HFFc6 (cell line): ENCODE measurements at regions not wholly inside any gene's neighbourhood (a gene's known extent, or its start where the extent isn't known, plus 50 kb on each side); places are given as distances from the start of the nearest gene placed in this dataset.

ENCODE experiments used
- DNase-seq: peaks from one replicate; pipeline ENCODE4 v3.0.0-alpha.2; 2018
- H3K27ac Mint-ChIP-seq: 2 replicates; pipeline ENCODE4 v1.8.0; 2020; ENCODE audit warnings: mild to moderate bottlenecking, mixed read lengths
- H3K27me3 Mint-ChIP-seq: 2 replicates; pipeline ENCODE4 v1.8.0; 2021; ENCODE audit warnings: mild to moderate bottlenecking, moderate library complexity, mixed read lengths; ENCODE audit not compliant: insufficient read depth
- H3K36me3 Mint-ChIP-seq: 2 replicates; pipeline ENCODE4 v1.8.0; 2021; ENCODE audit warnings: low read depth, mixed read lengths
- H3K4me1 Mint-ChIP-seq: 2 replicates; pipeline ENCODE4 v1.8.0; 2020; ENCODE audit warnings: low read depth, mixed read lengths
- H3K4me3 Mint-ChIP-seq: 2 replicates; pipeline ENCODE4 v1.8.0; 2020; ENCODE audit warnings: mild to moderate bottlenecking, moderate library complexity, mixed read lengths
- H3K9me3 Mint-ChIP-seq: 2 replicates; pipeline ENCODE4 v1.8.0; 2020; ENCODE audit warnings: mild to moderate bottlenecking, mixed read lengths
- TF ChIP-seq, protein P1 (sequence below): fragments of 200-600 bp; sonication (generic); IDR thresholded peaks from 2 replicates; pipeline ENCODE4 v1.5.0; 2021; ENCODE audit warnings: antibody characterized with exemption, mild to moderate bottlenecking

GRCh38 chr3:64342940-64343688 lies 117.8 kb upstream of the PRICKLE2 start:
- H3K4me1 Mint-ChIP-seq, result peaks cover 75% of the 10 kb centered on the region
- peak; percentile 90 for DNase-seq
- H3K4me3 Mint-ChIP-seq, result peak overlapping the region; percentile 64; the same call in 1 of the 2 replicates
- TF ChIP-seq, protein P1, sequence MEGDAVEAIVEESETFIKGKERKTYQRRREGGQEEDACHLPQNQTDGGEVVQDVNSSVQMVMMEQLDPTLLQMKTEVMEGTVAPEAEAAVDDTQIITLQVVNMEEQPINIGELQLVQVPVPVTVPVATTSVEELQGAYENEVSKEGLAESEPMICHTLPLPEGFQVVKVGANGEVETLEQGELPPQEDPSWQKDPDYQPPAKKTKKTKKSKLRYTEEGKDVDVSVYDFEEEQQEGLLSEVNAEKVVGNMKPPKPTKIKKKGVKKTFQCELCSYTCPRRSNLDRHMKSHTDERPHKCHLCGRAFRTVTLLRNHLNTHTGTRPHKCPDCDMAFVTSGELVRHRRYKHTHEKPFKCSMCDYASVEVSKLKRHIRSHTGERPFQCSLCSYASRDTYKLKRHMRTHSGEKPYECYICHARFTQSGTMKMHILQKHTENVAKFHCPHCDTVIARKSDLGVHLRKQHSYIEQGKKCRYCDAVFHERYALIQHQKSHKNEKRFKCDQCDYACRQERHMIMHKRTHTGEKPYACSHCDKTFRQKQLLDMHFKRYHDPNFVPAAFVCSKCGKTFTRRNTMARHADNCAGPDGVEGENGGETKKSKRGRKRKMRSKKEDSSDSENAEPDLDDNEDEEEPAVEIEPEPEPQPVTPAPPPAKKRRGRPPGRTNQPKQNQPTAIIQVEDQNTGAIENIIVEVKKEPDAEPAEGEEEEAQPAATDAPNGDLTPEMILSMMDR, result no peak
- H3K27ac Mint-ChIP-seq, result peak overlapping the region; percentile 99
- H3K9me3 Mint-ChIP-seq, result no peaks in the 10 kb centered on the region
- no peaks in the 10 kb centered on the region; the same call in 1 of the 2 replicates for H3K27me3 Mint-ChIP-seq
- H3K36me3 Mint-ChIP-seq, result no peaks in the 10 kb centered on the region

- peak overlapping the region; percentile 79 for H3K4me3 Mint-ChIP-seq
- H3K27ac Mint-ChIP-seq, result peak overlapping the region; percentile 99
- H3K4me1 Mint-ChIP-seq, result peaks cover 70% of the 10 kb centered on the region
- no peaks in the 10 kb centered on the region; the same call in 1 of the 2 replicates for H3K27me3 Mint-ChIP-seq
- DNase-seq, result no peak
- no peaks in the 10 kb centered on the region for H3K36me3 Mint-ChIP-seq
- TF ChIP-seq, protein P1, result no peak
- no peaks in the 10 kb centered on the region for H3K9me3 Mint-ChIP-seq
Measured at GRCh38 chr3:64341296-64341695, 116.0 kb upstream of the PRICKLE2 start.

DNA sequence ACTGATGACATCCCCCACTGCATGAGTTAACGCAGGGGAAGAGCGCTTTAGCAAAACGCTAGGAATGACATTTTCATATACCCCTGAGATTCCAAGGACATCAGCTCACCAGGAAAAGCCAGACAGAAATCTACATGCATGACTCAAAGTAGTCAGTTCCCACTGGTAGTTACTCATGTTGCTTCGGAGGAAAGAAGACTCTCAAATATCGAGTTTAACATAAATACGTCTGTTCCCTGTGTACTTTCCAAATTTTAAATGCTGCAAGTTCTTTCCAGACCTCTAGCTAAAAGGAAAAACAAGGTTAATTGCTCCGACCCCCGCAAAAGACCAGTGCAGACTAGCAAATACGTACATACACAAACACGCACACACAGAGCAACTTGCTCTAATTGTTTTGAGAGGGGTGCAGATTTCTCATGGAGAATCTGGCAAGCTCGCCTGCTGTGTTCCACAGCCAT lies 115.4 kb upstream of the PRICKLE2 start:
- Mint-ChIP-seq H3K36me3 (no peaks in the 10 kb centered on the region), H3K4me1 (peaks cover 64% of the 10 kb centered on the region), H3K4me3 (peak overlapping the region; percentile 79), H3K9me3 (no peaks in the 10 kb centered on the region), H3K27ac (peak overlapping the region; percentile 99), H3K27me3 (no peaks in the 10 kb centered on the region; the same call in 1 of the 2 replicates)
- DNase-seq, result peak; percentile 75
- TF ChIP-seq, protein P1, result no peak

GRCh38 chr3:64336488-64336887 lies 111.2 kb upstream of the PRICKLE2 start:
- no peak for DNase-seq
- TF ChIP-seq, protein P1, result no peak
- Mint-ChIP-seq H3K27ac (no peak overlapping the region), H3K27me3 (no peaks in the 10 kb centered on the region), H3K4me1 (peaks cover 51% of the 10 kb centered on the region), H3K36me3 (no peaks in the 10 kb centered on the region), H3K9me3 (no peaks in the 10 kb centered on the region), H3K4me3 (no peak overlapping the region)

DNA sequence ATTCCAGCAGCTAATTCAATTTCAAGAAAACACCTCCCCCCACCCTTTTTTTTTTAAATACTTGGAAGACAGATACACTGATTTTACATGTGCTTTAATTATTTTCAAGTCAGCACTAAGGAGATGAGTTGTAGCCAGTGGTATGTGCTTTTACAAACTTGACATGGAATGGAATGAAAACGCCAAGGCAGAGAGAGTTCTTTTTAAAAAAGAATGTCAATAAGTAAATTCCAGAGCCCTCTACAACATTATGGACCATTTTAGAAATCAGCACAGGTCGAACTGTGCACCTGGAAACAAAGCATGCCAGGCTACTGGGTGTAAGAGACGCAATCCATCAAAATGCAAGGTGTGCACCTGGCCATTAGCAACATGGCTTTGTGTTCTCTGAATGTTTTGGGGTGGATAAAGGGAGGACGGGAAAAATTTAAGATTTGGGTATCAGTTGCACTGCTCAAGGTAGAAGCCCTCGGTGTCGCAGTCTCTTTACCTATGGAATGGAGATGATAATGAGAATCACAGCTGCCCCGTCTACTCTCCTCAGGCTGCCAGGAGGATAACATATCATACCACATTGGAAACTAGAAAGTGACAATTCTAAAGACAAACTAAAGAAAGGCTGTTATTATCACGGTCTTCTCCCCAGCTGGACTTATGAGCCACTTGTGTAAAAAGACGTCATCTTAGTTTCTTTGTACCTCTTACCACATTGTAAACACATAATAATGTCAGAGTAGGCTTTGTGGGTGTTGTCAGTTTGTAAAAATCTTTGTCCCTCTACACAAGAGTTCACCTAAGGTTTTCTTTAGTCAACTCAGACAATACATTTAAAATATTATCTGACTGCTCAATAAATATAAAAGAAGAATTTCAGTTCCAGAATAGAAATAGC lies 107.4 kb upstream of the PRICKLE2 start:
- DNase-seq, result peak; percentile 53
- Mint-ChIP-seq H3K36me3 (no peaks in the 10 kb centered on the region), H3K9me3 (no peaks in the 10 kb centered on the region), H3K4me1 (peaks cover 34% of the 10 kb centered on the region), H3K27ac (peak overlapping the region; percentile 62), H3K27me3 (no peaks in the 10 kb centered on the region; the same call in 1 of the 2 replicates), H3K4me3 (peak overlapping the region; percentile 67)
- TF ChIP-seq, protein P1, result no peak
